ENCODE measurements at regions not wholly inside any gene's neighbourhood (a gene's known extent, or its start where the extent isn't known, plus 50 kb on each side); places are given as distances from the start of the nearest gene placed in this dataset.
A peak's percentile ranks its signal among the peaks of the same experiment; 100 is the strongest.

- H3K36me3 ChIP-seq (ENCODE audit: insufficient read depth, low read depth, low read length): no peaks in the 10 kb centered on the region
- no peak overlapping the region for H3K9ac ChIP-seq (ENCODE audit: low read depth, low read length)
- H3K27ac ChIP-seq (ENCODE audit: low read length): no peak overlapping the region
- no peaks in the 10 kb centered on the region for H3K4me1 ChIP-seq (ENCODE audit: insufficient read depth, low read length)
- H3K9me3 ChIP-seq (ENCODE audit: insufficient read depth, low read depth, low read length): no peaks in the 10 kb centered on the region
- no peaks in the 10 kb centered on the region for H3K27me3 ChIP-seq (ENCODE audit: insufficient read depth, low read length)
- no peak overlapping the region for H3K4me3 ChIP-seq (ENCODE audit: low read length)
Observed at GRCh38 chr6:71471718-71472117, 183.1 kb downstream of the OGFRL1 start.

- Histone ChIP-seq H3K27ac (ENCODE audit: low read length) (no peak overlapping the region), H3K4me3 (ENCODE audit: low read length) (no peak overlapping the region), H3K36me3 (ENCODE audit: insufficient read depth, low read depth, low read length) (no peaks in the 10 kb centered on the region), H3K9me3 (ENCODE audit: insufficient read depth, low read depth, low read length) (no peaks in the 10 kb centered on the region), H3K27me3 (ENCODE audit: insufficient read depth, low read length) (no peaks in the 10 kb centered on the region), H3K9ac (ENCODE audit: low read depth, low read length) (no peak overlapping the region), H3K4me1 (ENCODE audit: insufficient read depth, low read length) (peaks cover 9% of the 10 kb centered on the region; the same call in 1 of the 2 replicates)
Observed at GRCh38 chr6:71473926-71474325, 185.3 kb downstream of the OGFRL1 start.

GRCh38 chr6:71474942-71475341, 186.3 kb downstream of the OGFRL1 start:
- no peaks in the 10 kb centered on the region for H3K27me3 ChIP-seq (ENCODE audit: insufficient read depth, low read length)
- H3K4me3 ChIP-seq (ENCODE audit: low read length): no peak overlapping the region
- peaks cover 18% of the 10 kb centered on the region for H3K4me1 ChIP-seq (ENCODE audit: insufficient read depth, low read length)
- no peak overlapping the region for H3K9ac ChIP-seq (ENCODE audit: low read depth, low read length)
- H3K27ac ChIP-seq (ENCODE audit: low read length): no peak overlapping the region
- no peaks in the 10 kb centered on the region for H3K9me3 ChIP-seq (ENCODE audit: insufficient read depth, low read depth, low read length)
- H3K36me3 ChIP-seq (ENCODE audit: insufficient read depth, low read depth, low read length): no peaks in the 10 kb centered on the region

GRCh38 chr6:71476371-71476770, 187.8 kb downstream of the OGFRL1 start:
- no peak overlapping the region for H3K9ac ChIP-seq (ENCODE audit: low read depth, low read length)
- no peaks in the 10 kb centered on the region for H3K36me3 ChIP-seq (ENCODE audit: insufficient read depth, low read depth, low read length)
- H3K4me3 ChIP-seq (ENCODE audit: low read length): no peak overlapping the region
- H3K27me3 ChIP-seq (ENCODE audit: insufficient read depth, low read length): no peaks in the 10 kb centered on the region
- no peak overlapping the region for H3K27ac ChIP-seq (ENCODE audit: low read length)
- peaks cover 18% of the 10 kb centered on the region for H3K4me1 ChIP-seq (ENCODE audit: insufficient read depth, low read length)
- no peaks in the 10 kb centered on the region for H3K9me3 ChIP-seq (ENCODE audit: insufficient read depth, low read depth, low read length)

GRCh38 chr6:71476872-71477271, 188.3 kb downstream of the OGFRL1 start:
- H3K27ac ChIP-seq (ENCODE audit: low read length): no peak overlapping the region
- no peak overlapping the region for H3K9ac ChIP-seq (ENCODE audit: low read depth, low read length)
- no peaks in the 10 kb centered on the region for H3K27me3 ChIP-seq (ENCODE audit: insufficient read depth, low read length)
- H3K9me3 ChIP-seq (ENCODE audit: insufficient read depth, low read depth, low read length): no peaks in the 10 kb centered on the region
- peaks cover 18% of the 10 kb centered on the region for H3K4me1 ChIP-seq (ENCODE audit: insufficient read depth, low read length)
- no peak overlapping the region for H3K4me3 ChIP-seq (ENCODE audit: low read length)
- H3K36me3 ChIP-seq (ENCODE audit: insufficient read depth, low read depth, low read length): no peaks in the 10 kb centered on the region

- Histone ChIP-seq H3K9ac (ENCODE audit: low read depth, low read length) (no peak overlapping the region; the same call in 1 of the 2 replicates), H3K36me3 (ENCODE audit: insufficient read depth, low read depth, low read length) (no peaks in the 10 kb centered on the region), H3K4me1 (ENCODE audit: insufficient read depth, low read length) (peaks cover 18% of the 10 kb centered on the region)
Observed at GRCh38 chr6:71478834-71479541, 190.4 kb downstream of the OGFRL1 start.

GRCh38 chr6:71480577-71480976, 192.0 kb downstream of the OGFRL1 start:
- Histone ChIP-seq H3K4me3 (ENCODE audit: low read length) (no peak overlapping the region), H3K9me3 (ENCODE audit: insufficient read depth, low read depth, low read length) (no peaks in the 10 kb centered on the region), H3K4me1 (ENCODE audit: insufficient read depth, low read length) (peaks cover 18% of the 10 kb centered on the region), H3K9ac (ENCODE audit: low read depth, low read length) (no peak overlapping the region), H3K36me3 (ENCODE audit: insufficient read depth, low read depth, low read length) (no peaks in the 10 kb centered on the region), H3K27ac (ENCODE audit: low read length) (no peak overlapping the region), H3K27me3 (ENCODE audit: insufficient read depth, low read length) (no peaks in the 10 kb centered on the region)

More at GRCh38 chr6:71478834-71479541, 190.4 kb downstream of the OGFRL1 start:
- peak overlapping the region; percentile 40 for H3K27ac ChIP-seq (ENCODE audit: low read length)
- H3K27me3 ChIP-seq (ENCODE audit: insufficient read depth, low read length): no peaks in the 10 kb centered on the region
- H3K9me3 ChIP-seq (ENCODE audit: insufficient read depth, low read depth, low read length): no peaks in the 10 kb centered on the region
- H3K4me3 ChIP-seq (ENCODE audit: low read length): no peak overlapping the region

- Histone ChIP-seq H3K27ac (ENCODE audit: low read length) (no peak overlapping the region), H3K4me1 (ENCODE audit: insufficient read depth, low read length) (peaks cover 18% of the 10 kb centered on the region)
Observed at GRCh38 chr6:71481011-71481410, 192.4 kb downstream of the OGFRL1 start.

GRCh38 chr6:71481801-71482200, 193.2 kb downstream of the OGFRL1 start:
- Histone ChIP-seq H3K36me3 (ENCODE audit: insufficient read depth, low read depth, low read length) (no peaks in the 10 kb centered on the region), H3K4me1 (ENCODE audit: insufficient read depth, low read length) (peaks cover 18% of the 10 kb centered on the region), H3K9me3 (ENCODE audit: insufficient read depth, low read depth, low read length) (no peaks in the 10 kb centered on the region), H3K4me3 (ENCODE audit: low read length) (no peak overlapping the region), H3K9ac (ENCODE audit: low read depth, low read length) (no peak overlapping the region), H3K27me3 (ENCODE audit: insufficient read depth, low read length) (no peaks in the 10 kb centered on the region), H3K27ac (ENCODE audit: low read length) (no peak overlapping the region)

More at GRCh38 chr6:71481011-71481410, 192.4 kb downstream of the OGFRL1 start:
- Histone ChIP-seq H3K9me3 (ENCODE audit: insufficient read depth, low read depth, low read length) (no peaks in the 10 kb centered on the region), H3K27me3 (ENCODE audit: insufficient read depth, low read length) (no peaks in the 10 kb centered on the region), H3K9ac (ENCODE audit: low read depth, low read length) (no peak overlapping the region), H3K36me3 (ENCODE audit: insufficient read depth, low read depth, low read length) (no peaks in the 10 kb centered on the region), H3K4me3 (ENCODE audit: low read length) (no peak overlapping the region)

GRCh38 chr6:71482742-71483141, 194.1 kb downstream of the OGFRL1 start:
- no peaks in the 10 kb centered on the region for H3K27me3 ChIP-seq (ENCODE audit: insufficient read depth, low read length)
- no peak overlapping the region for H3K4me3 ChIP-seq (ENCODE audit: low read length)
- H3K9me3 ChIP-seq (ENCODE audit: insufficient read depth, low read depth, low read length): no peaks in the 10 kb centered on the region
- H3K36me3 ChIP-seq (ENCODE audit: insufficient read depth, low read depth, low read length): no peaks in the 10 kb centered on the region
- H3K27ac ChIP-seq (ENCODE audit: low read length): no peak overlapping the region
- H3K9ac ChIP-seq (ENCODE audit: low read depth, low read length): no peak overlapping the region
- H3K4me1 ChIP-seq (ENCODE audit: insufficient read depth, low read length): peaks cover 18% of the 10 kb centered on the region

GRCh38 chr6:71486461-71486860, 197.8 kb downstream of the OGFRL1 start:
- Histone ChIP-seq H3K27ac (ENCODE audit: low read length) (no peak overlapping the region), H3K27me3 (ENCODE audit: insufficient read depth, low read length) (no peaks in the 10 kb centered on the region), H3K9me3 (ENCODE audit: insufficient read depth, low read depth, low read length) (no peaks in the 10 kb centered on the region), H3K36me3 (ENCODE audit: insufficient read depth, low read depth, low read length) (no peaks in the 10 kb centered on the region), H3K4me3 (ENCODE audit: low read length) (no peak overlapping the region), H3K9ac (ENCODE audit: low read depth, low read length) (no peak overlapping the region), H3K4me1 (ENCODE audit: insufficient read depth, low read length) (no peaks in the 10 kb centered on the region)

GRCh38 chr6:71488186-71488585, 199.6 kb downstream of the OGFRL1 start:
- Histone ChIP-seq H3K9me3 (ENCODE audit: insufficient read depth, low read depth, low read length) (no peaks in the 10 kb centered on the region), H3K9ac (ENCODE audit: low read depth, low read length) (no peak overlapping the region), H3K4me1 (ENCODE audit: insufficient read depth, low read length) (no peaks in the 10 kb centered on the region), H3K36me3 (ENCODE audit: insufficient read depth, low read depth, low read length) (no peaks in the 10 kb centered on the region), H3K27me3 (ENCODE audit: insufficient read depth, low read length) (no peaks in the 10 kb centered on the region), H3K27ac (ENCODE audit: low read length) (no peak overlapping the region), H3K4me3 (ENCODE audit: low read length) (no peak overlapping the region)
